ENCODE measurements at regions not wholly inside any gene's neighbourhood (a gene's known extent, or its start where the extent isn't known, plus 50 kb on each side); places are given as distances from the start of the nearest gene placed in this dataset.

- no peak for DNase-seq
- no peak overlapping the region for H3K27ac ChIP-seq
- intact Hi-C loops (cut with DNase I): no loop called here
- WGBS, 3 donors: 90 to 93% (median 92%) methylated on average over 2 of the region's 2 CpGs
- no peak for TF ChIP-seq EP300 (IDR thresholded peaks at IDR 0.05)
- no peak for TF ChIP-seq CTCF (IDR thresholded peaks at IDR 0.05)
- no peak for TF ChIP-seq POLR2A (IDR thresholded peaks at IDR 0.05)
- H3K4me1 ChIP-seq (ENCODE audit: insufficient read depth): peaks cover 2% of the 10 kb centered on the region
- no peaks in the 10 kb centered on the region for H3K36me3 ChIP-seq
- no peaks in the 10 kb centered on the region for H3K27me3 ChIP-seq
- no peak overlapping the region for H3K4me3 ChIP-seq
- H3K9me3 ChIP-seq: no peaks in the 10 kb centered on the region
These were observed 662.3 kb upstream of the FANCL start for GRCh38 chr2:58903427-58903826.

GRCh38 chr2:58900246-58901027 is 659.3 kb upstream of the FANCL start:
- Histone ChIP-seq H3K27ac (no peak overlapping the region), H3K4me1 (ENCODE audit: insufficient read depth) (peaks cover 6% of the 10 kb centered on the region), H3K27me3 (no peaks in the 10 kb centered on the region), H3K9me3 (no peaks in the 10 kb centered on the region), H3K4me3 (no peak overlapping the region), H3K36me3 (no peaks in the 10 kb centered on the region)
- WGBS, 3 donors: 10 to 22% (median 14%) methylated on average over 10 of the region's 10 CpGs
- no peak for DNase-seq
- no peak for TF ChIP-seq CTCF (IDR thresholded peaks at IDR 0.05)
- TF ChIP-seq POLR2A (IDR thresholded peaks at IDR 0.05): no peak
- no peak for TF ChIP-seq EP300 (IDR thresholded peaks at IDR 0.05)
- intact Hi-C loops (cut with DNase I): no loop called here

GRCh38 chr2:58899692-58900091 is 658.6 kb upstream of the FANCL start:
- H3K36me3 ChIP-seq: no peaks in the 10 kb centered on the region
- TF ChIP-seq CTCF (IDR thresholded peaks at IDR 0.05): no peak
- TF ChIP-seq POLR2A (IDR thresholded peaks at IDR 0.05): no peak
- TF ChIP-seq EP300 (IDR thresholded peaks at IDR 0.05): no peak
- intact Hi-C loops (cut with DNase I): no loop called here
- H3K4me1 ChIP-seq (ENCODE audit: insufficient read depth): peaks cover 6% of the 10 kb centered on the region
- no peak overlapping the region for H3K4me3 ChIP-seq
- no peaks in the 10 kb centered on the region for H3K27me3 ChIP-seq
- H3K9me3 ChIP-seq: no peaks in the 10 kb centered on the region
- WGBS, 3 donors: 60 to 72% (median 66%) methylated on average over 6 of the region's 6 CpGs
- H3K27ac ChIP-seq: no peak overlapping the region
- DNase-seq: no peak

DNA sequence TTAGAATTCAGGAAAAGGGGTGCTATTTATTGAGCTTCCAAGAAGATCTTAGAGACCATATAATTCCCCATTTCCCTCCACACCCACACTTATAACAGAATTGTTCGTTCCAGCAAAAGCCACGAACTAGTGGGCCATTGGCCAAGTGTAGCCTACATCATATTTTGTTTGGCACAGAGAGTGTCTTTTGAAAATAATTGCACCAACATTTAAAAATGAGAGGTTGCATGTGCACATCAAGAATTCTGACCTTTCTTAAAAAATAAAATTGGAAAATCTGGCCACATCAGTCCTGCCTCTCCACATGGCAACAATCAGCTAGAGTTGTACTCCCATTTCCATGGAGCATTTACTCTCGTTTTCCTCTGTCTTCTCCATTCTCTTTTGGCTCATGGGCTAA is 655.5 kb upstream of the FANCL start:
- intact Hi-C loops (cut with DNase I): no loop called here
- WGBS, 3 donors: 5 to 10% (median 7%) methylated on average over 3 of the region's 3 CpGs
- Histone ChIP-seq H3K27ac (no peak overlapping the region), H3K4me3 (no peak overlapping the region), H3K36me3 (no peaks in the 10 kb centered on the region), H3K27me3 (no peaks in the 10 kb centered on the region), H3K9me3 (no peaks in the 10 kb centered on the region), H3K4me1 (ENCODE audit: insufficient read depth) (peaks cover 6% of the 10 kb centered on the region)
- peak in 1 of 5 donors; percentile 25 for DNase-seq
- TF ChIP-seq CTCF (IDR thresholded peaks at IDR 0.05) (no peak), POLR2A (IDR thresholded peaks at IDR 0.05) (no peak), EP300 (IDR thresholded peaks at IDR 0.05) (no peak)
